WTC11 (cell line): ENCODE measurements at regions not wholly inside any gene's neighbourhood (a gene's known extent, or its start where the extent isn't known, plus 50 kb on each side); places are given as distances from the start of the nearest gene placed in this dataset.

Source experiments
- ATAC-seq: fragments of 200-7000 bp; cut with Tn5 transposase; 2 replicates; pipeline ENCODE4 v1.10.0; 2021; ENCODE audit warnings: mild to moderate bottlenecking, moderate library complexity
- CTCF ChIA-PET: fragments of 300-600 bp; sonication (Branson Sonifier 250); formaldehyde crosslinking; loops from one replicate; lab custom pipeline; 2021; ENCODE audit warnings: antibody characterized with exemption; lab: Charles Lee
- POLR2A ChIA-PET: fragments of 350-600 bp; sonication (Branson Sonifier 250); formaldehyde crosslinking; loops from one replicate; lab custom pipeline; 2021; ENCODE audit warnings: antibody characterized with exemption; lab: Charles Lee
- DNase-seq: peaks from one replicate; pipeline ENCODE4 v3.0.0; 2021; ENCODE audit warnings: low spot score
- H3K27ac Mint-ChIP-seq: 2 replicates; pipeline ENCODE4 v1.8.0; 2021; ENCODE audit warnings: mixed read lengths
- H3K27me3 Mint-ChIP-seq: 2 replicates; pipeline ENCODE4 v1.8.0; 2021; ENCODE audit warnings: low read depth, mild to moderate bottlenecking, moderate library complexity, mixed read lengths
- H3K36me3 Mint-ChIP-seq: 2 replicates; pipeline ENCODE4 v1.8.0; 2021; ENCODE audit warnings: mixed read lengths
- H3K4me1 Mint-ChIP-seq: 2 replicates; pipeline ENCODE4 v1.8.0; 2022; ENCODE audit warnings: mixed read lengths
- H3K4me3 Mint-ChIP-seq: 2 replicates; pipeline ENCODE4 v1.8.0; 2021; ENCODE audit warnings: mild to moderate bottlenecking, moderate library complexity, mixed read lengths
- H3K9me3 Mint-ChIP-seq: 2 replicates; pipeline ENCODE4 v1.8.0; 2021; ENCODE audit warnings: mixed read lengths
- ARID4B ChIP-seq: sonication (generic); formaldehyde crosslinking; IDR thresholded peaks from 2 replicates; pipeline ENCODE4 v1.8.0; 2023; ENCODE audit warnings: missing genetic modification reagents, mild to moderate bottlenecking, borderline replicate concordance
- ATF6 ChIP-seq: sonication (generic); formaldehyde crosslinking; IDR thresholded peaks from 2 replicates; pipeline ENCODE4 v1.8.1; 2023; ENCODE audit warnings: mild to moderate bottlenecking, missing genetic modification reagents
- CTCF ChIP-seq: fragments of 200-600 bp; IDR thresholded peaks from 2 replicates; pipeline ENCODE4 v1.8.0; 2022; ENCODE audit warnings: antibody characterized with exemption
- ETV6 ChIP-seq: sonication (generic); formaldehyde crosslinking; IDR thresholded peaks from 2 replicates; pipeline ENCODE4 v1.8.1; 2022; ENCODE audit warnings: mild to moderate bottlenecking, missing genetic modification reagents
- FOXK1 ChIP-seq: sonication (generic); formaldehyde crosslinking; IDR thresholded peaks from 2 replicates; pipeline ENCODE4 v1.8.0; 2022; ENCODE audit warnings: mild to moderate bottlenecking, moderate library complexity, missing genetic modification reagents
- GTF2I ChIP-seq: fragments of 250-450 bp; sonication (Bioruptor Pico); conservative IDR thresholded peaks from 2 replicates; pipeline ENCODE4 v1.4.0; 2021; ENCODE audit warnings: mild to moderate bottlenecking
- HMGA2 ChIP-seq: fragments of 250-450 bp; sonication (Bioruptor Pico); IDR thresholded peaks from 2 replicates; pipeline ENCODE4 v1.4.0; 2021; ENCODE audit warnings: mild to moderate bottlenecking, moderate library complexity
- IRF2 ChIP-seq: sonication (generic); formaldehyde crosslinking; IDR thresholded peaks from 2 replicates; pipeline ENCODE4 v1.8.0; 2022; ENCODE audit warnings: low read depth, missing genetic modification reagents, borderline replicate concordance
- JUN ChIP-seq: sonication (generic); formaldehyde crosslinking; IDR thresholded peaks from 2 replicates; pipeline ENCODE4 v1.8.0; 2023; ENCODE audit warnings: mild to moderate bottlenecking, missing genetic modification reagents
- NFE2L1 ChIP-seq: sonication (generic); formaldehyde crosslinking; IDR thresholded peaks from 2 replicates; pipeline ENCODE4 v1.8.1; 2023; ENCODE audit warnings: missing genetic modification reagents
- NFYB ChIP-seq: sonication (generic); formaldehyde crosslinking; conservative IDR thresholded peaks from 2 replicates; pipeline ENCODE4 v1.8.0; 2022; ENCODE audit warnings: low read depth, missing genetic modification reagents
- NR1H2 ChIP-seq: sonication (generic); formaldehyde crosslinking; IDR thresholded peaks from 2 replicates; pipeline ENCODE4 v1.9.0; 2021; ENCODE audit warnings: mild to moderate bottlenecking, moderate library complexity, missing genetic modification reagents
- NR3C1 ChIP-seq: sonication (generic); formaldehyde crosslinking; conservative IDR thresholded peaks from 2 replicates; pipeline ENCODE4 v1.8.1; 2023; ENCODE audit warnings: low read depth, mild to moderate bottlenecking, missing genetic modification reagents
- PRRX2 ChIP-seq: fragments of 250-450 bp; sonication (Bioruptor Pico); IDR thresholded peaks from 2 replicates; pipeline ENCODE4 v1.8.0; 2021; ENCODE audit warnings: mild to moderate bottlenecking
- TEAD4 ChIP-seq: sonication (generic); formaldehyde crosslinking; IDR thresholded peaks from 2 replicates; pipeline ENCODE4 v1.8.0; 2022; ENCODE audit warnings: mild to moderate bottlenecking, missing genetic modification reagents
- USF1 ChIP-seq: sonication (generic); formaldehyde crosslinking; IDR thresholded peaks from 2 replicates; pipeline ENCODE4 v1.8.0; 2022; ENCODE audit warnings: mild to moderate bottlenecking, missing genetic modification reagents
- ZNF263 ChIP-seq: sonication (generic); formaldehyde crosslinking; IDR thresholded peaks from 2 replicates; pipeline ENCODE4 v1.8.1; 2022; ENCODE audit warnings: low read depth, mild to moderate bottlenecking, moderate library complexity, missing genetic modification reagents
- ZNF512 ChIP-seq: sonication (generic); formaldehyde crosslinking; IDR thresholded peaks from 2 replicates; pipeline ENCODE4 v1.8.1; 2022; ENCODE audit warnings: missing genetic modification reagents, borderline replicate concordance
- ZNF671 ChIP-seq: fragments of 250-450 bp; sonication (Bioruptor Pico); IDR thresholded peaks from 2 replicates; pipeline ENCODE4 v1.8.0; 2021; ENCODE audit warnings: mild to moderate bottlenecking
- ZSCAN18 ChIP-seq: fragments of 250-450 bp; sonication (Bioruptor Pico); IDR thresholded peaks from 2 replicates; pipeline ENCODE4 v2.1.2; 2022; ENCODE audit warnings: mild to moderate bottlenecking, moderate library complexity
- TF ChIP-seq, protein P1 (sequence below): sonication (generic); formaldehyde crosslinking; IDR thresholded peaks from 2 replicates; pipeline ENCODE4 v1.8.1; 2023; ENCODE audit warnings: mild to moderate bottlenecking, moderate library complexity, missing genetic modification reagents

GRCh38 chr6:8579372-8579771, 144.0 kb upstream of the SLC35B3 start:
- POLR2A ChIA-PET, result no interaction called here
- CTCF ChIA-PET, result interaction anchor here (1.5 kb wide), 1 partner anchor 11 kb away, joined by 5 read pairs; no protein-coding TSS in a partner anchor
- no peak overlapping the region for H3K27ac Mint-ChIP-seq
- H3K4me1 Mint-ChIP-seq, result peaks cover 6% of the 10 kb centered on the region; the same call in 1 of the 2 replicates
- TF ChIP-seq PRRX2 (CRISPR knock-in tag), result no peak
- TF ChIP-seq FOXK1 (CRISPR knock-in tag), result no peak
- no peak for TF ChIP-seq ZNF512 (CRISPR knock-in tag)
- no peak for TF ChIP-seq NFE2L1
- no peak for TF ChIP-seq ATF6
- no peak for TF ChIP-seq JUN (CRISPR knock-in tag)
- no peak for TF ChIP-seq CTCF
- no peak for TF ChIP-seq TEAD4 (CRISPR knock-in tag)
- TF ChIP-seq NR3C1 (CRISPR knock-in tag), result no peak
- no peak for TF ChIP-seq ZSCAN18 (CRISPR knock-in tag)
- no peak for TF ChIP-seq NR1H2 (CRISPR knock-in tag)
- TF ChIP-seq, protein P1, sequence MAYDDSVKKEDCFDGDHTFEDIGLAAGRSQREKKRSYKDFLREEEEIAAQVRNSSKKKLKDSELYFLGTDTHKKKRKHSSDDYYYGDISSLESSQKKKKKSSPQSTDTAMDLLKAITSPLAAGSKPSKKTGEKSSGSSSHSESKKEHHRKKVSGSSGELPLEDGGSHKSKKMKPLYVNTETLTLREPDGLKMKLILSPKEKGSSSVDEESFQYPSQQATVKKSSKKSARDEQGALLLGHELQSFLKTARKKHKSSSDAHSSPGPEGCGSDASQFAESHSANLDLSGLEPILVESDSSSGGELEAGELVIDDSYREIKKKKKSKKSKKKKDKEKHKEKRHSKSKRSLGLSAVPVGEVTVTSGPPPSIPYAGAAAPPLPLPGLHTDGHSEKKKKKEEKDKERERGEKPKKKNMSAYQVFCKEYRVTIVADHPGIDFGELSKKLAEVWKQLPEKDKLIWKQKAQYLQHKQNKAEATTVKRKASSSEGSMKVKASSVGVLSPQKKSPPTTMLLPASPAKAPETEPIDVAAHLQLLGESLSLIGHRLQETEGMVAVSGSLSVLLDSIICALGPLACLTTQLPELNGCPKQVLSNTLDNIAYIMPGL (CRISPR knock-in tag), result no peak
- TF ChIP-seq GTF2I (CRISPR knock-in tag), result no peak
- TF ChIP-seq USF1 (CRISPR knock-in tag), result no peak
- TF ChIP-seq IRF2 (CRISPR knock-in tag), result no peak
- no peak for TF ChIP-seq ETV6
- TF ChIP-seq, all 79 proteins: peak for 0
- Mint-ChIP-seq H3K4me3 (no peak overlapping the region), H3K27me3 (no peaks in the 10 kb centered on the region), H3K36me3 (no peaks in the 10 kb centered on the region), H3K9me3 (peaks cover under 1% of the 10 kb centered on the region)
- DNase-seq, result no peak
- ATAC-seq, result no peak

DNA sequence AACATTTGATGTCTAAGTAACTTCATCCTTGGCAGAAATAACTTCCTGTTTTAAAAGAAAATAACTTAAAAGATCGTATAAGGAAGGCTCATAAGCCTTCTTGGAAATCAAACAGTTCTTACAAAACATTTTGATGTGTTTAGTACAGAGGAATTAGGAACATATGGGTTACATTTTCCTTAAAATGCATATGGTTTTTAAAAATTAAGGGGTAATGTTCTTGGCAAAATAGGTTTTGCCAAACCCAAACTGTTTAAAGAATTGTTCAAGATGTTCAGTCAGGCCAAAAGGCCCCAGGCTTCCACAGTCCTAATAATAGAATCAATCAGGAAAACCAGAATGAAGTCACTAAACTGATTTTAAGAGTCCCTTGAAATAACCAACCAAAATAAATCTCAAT, 142.7 kb upstream of the SLC35B3 start:
- CTCF ChIA-PET, result no interaction called here
- no peak overlapping the region for H3K4me3 Mint-ChIP-seq
- H3K27me3 Mint-ChIP-seq, result no peaks in the 10 kb centered on the region
- H3K4me1 Mint-ChIP-seq, result peaks cover 6% of the 10 kb centered on the region; the same call in 1 of the 2 replicates
- POLR2A ChIA-PET, result no interaction called here
- no peaks in the 10 kb centered on the region for H3K36me3 Mint-ChIP-seq
- DNase-seq (no peak), ATAC-seq (no peak)
- H3K9me3 Mint-ChIP-seq, result no peaks in the 10 kb centered on the region
- no peak overlapping the region for H3K27ac Mint-ChIP-seq
- TF ChIP-seq HMGA2 (CRISPR knock-in tag) (no peak), NFYB (CRISPR knock-in tag) (no peak), ZNF512 (CRISPR knock-in tag) (no peak), ZNF671 (CRISPR knock-in tag) (no peak), ARID4B (CRISPR knock-in tag) (no peak), ZNF263 (CRISPR knock-in tag) (no peak)
